H9 (cell line): ENCODE measurements at regions not wholly inside any gene's neighbourhood (a gene's known extent, or its start where the extent isn't known, plus 50 kb on each side); places are given as distances from the start of the nearest gene placed in this dataset.
A peak's percentile ranks its signal among the peaks of the same experiment; 100 is the strongest.

Experiments
- DNase-seq: peaks from one replicate; pipeline ENCODE4 v3.0.0-alpha.2; 2017
- H2AFZ ChIP-seq: one replicate; pipeline ENCODE4 v1.6.1; 2013; ENCODE audit warnings: mild to moderate bottlenecking, low read length, control low read depth, moderate library complexity
- H2AK5ac ChIP-seq: 2 replicates; pipeline ENCODE4 v1.6.1; 2013; ENCODE audit warnings: low read length, control low read depth, mixed read lengths; ENCODE audit not compliant: insufficient read length
- H2BK120ac ChIP-seq: one replicate; pipeline ENCODE4 v1.6.1; 2013; ENCODE audit warnings: low read depth, mild to moderate bottlenecking, low read length, control low read depth, inconsistent platforms; ENCODE audit not compliant: poor library complexity, severe bottlenecking
- H2BK12ac ChIP-seq: 2 replicates; pipeline ENCODE4 v1.6.1; 2013; ENCODE audit warnings: low read length, control low read depth, mixed read lengths, low read depth; ENCODE audit not compliant: insufficient read length
- H2BK15ac ChIP-seq: 2 replicates; pipeline ENCODE4 v1.6.1; 2013; ENCODE audit warnings: low read depth, low read length, control low read depth
- H2BK20ac ChIP-seq: one replicate; pipeline ENCODE4 v1.6.1; 2013; ENCODE audit warnings: low read depth, mild to moderate bottlenecking, low read length, control low read depth, inconsistent platforms; ENCODE audit not compliant: poor library complexity, severe bottlenecking
- H2BK5ac ChIP-seq: 2 replicates; pipeline ENCODE4 v1.6.1; 2013; ENCODE audit warnings: low read length, control low read depth, mixed read lengths; ENCODE audit not compliant: insufficient read length
- H3K14ac ChIP-seq: 2 replicates; pipeline ENCODE4 v1.6.1; 2013; ENCODE audit warnings: low read length, control low read depth; ENCODE audit not compliant: insufficient read depth
- H3K18ac ChIP-seq: 2 replicates; pipeline ENCODE4 v1.6.1; 2013; ENCODE audit warnings: low read depth, mild to moderate bottlenecking, mixed read lengths, low read length, control low read depth; ENCODE audit not compliant: insufficient read length
- H3K23ac ChIP-seq: 2 replicates; pipeline ENCODE4 v1.6.1; 2013; ENCODE audit warnings: low read length, control low read depth, mixed read lengths, low read depth; ENCODE audit not compliant: insufficient read length
- H3K23me2 ChIP-seq: 2 replicates; pipeline ENCODE4 v1.6.1; 2013; ENCODE audit warnings: low read depth, mild to moderate bottlenecking, mixed read lengths, low read length, control low read depth; ENCODE audit not compliant: insufficient read length, poor library complexity, severe bottlenecking
- H3K27ac ChIP-seq: 2 replicates; pipeline ENCODE4 v1.5.1; 2013; ENCODE audit warnings: low read length, control low read depth, mixed read lengths, low read depth; ENCODE audit not compliant: insufficient read length
- H3K27me3 ChIP-seq: 2 replicates; pipeline ENCODE4 v1.6.1; 2013; ENCODE audit warnings: low read length, control low read depth, inconsistent platforms; ENCODE audit not compliant: insufficient read depth
- H3K4ac ChIP-seq: 2 replicates; pipeline ENCODE4 v1.6.1; 2013; ENCODE audit warnings: low read depth, mild to moderate bottlenecking, control low read depth, inconsistent platforms, low read length, moderate library complexity
- H3K4me1 ChIP-seq: 2 replicates; pipeline ENCODE4 v1.6.1; 2013; ENCODE audit warnings: low read length, control low read depth, inconsistent platforms; ENCODE audit not compliant: insufficient read depth
- H3K4me2 ChIP-seq: 2 replicates; pipeline ENCODE4 v1.6.1; 2013; ENCODE audit warnings: low read length, control low read depth, mixed read lengths; ENCODE audit not compliant: insufficient read length, insufficient read depth
- H3K56ac ChIP-seq: 2 replicates; pipeline ENCODE4 v1.6.1; 2013; ENCODE audit warnings: low read depth, mild to moderate bottlenecking, mixed read lengths, low read length, control low read depth; ENCODE audit not compliant: insufficient read length
- H3K79me1 ChIP-seq: 2 replicates; pipeline ENCODE4 v1.6.1; 2013; ENCODE audit warnings: low read depth, mild to moderate bottlenecking, moderate library complexity, low read length, control low read depth, inconsistent platforms; ENCODE audit not compliant: insufficient read depth, poor library complexity, severe bottlenecking
- H3K79me2 ChIP-seq: 2 replicates; pipeline ENCODE4 v1.6.1; 2013; ENCODE audit warnings: low read length, control low read depth, inconsistent platforms; ENCODE audit not compliant: insufficient read depth
- H3K9ac ChIP-seq: 2 replicates; pipeline ENCODE4 v1.6.1; 2013; ENCODE audit warnings: low read length, control low read depth, mixed read lengths; ENCODE audit not compliant: insufficient read length; ENCODE audit errors: extremely low read depth
- H3K9me3 ChIP-seq: one replicate; pipeline ENCODE4 v1.6.1; 2013; ENCODE audit warnings: low read depth, low read length, inconsistent platforms; ENCODE audit not compliant: control insufficient read depth
- H3T11ph ChIP-seq: one replicate; pipeline ENCODE4 v1.6.1; 2013; ENCODE audit warnings: mild to moderate bottlenecking, low read length, control low read depth, inconsistent platforms
- H4K20me1 ChIP-seq: one replicate; pipeline ENCODE4 v1.6.1; 2013; ENCODE audit not compliant: control insufficient read depth, insufficient read length, insufficient read depth
- H4K5ac ChIP-seq: 2 replicates; pipeline ENCODE4 v1.6.1; 2013; ENCODE audit warnings: low read depth, mild to moderate bottlenecking, mixed read lengths, low read length, control low read depth; ENCODE audit not compliant: insufficient read length
- H4K8ac ChIP-seq: replicated peaks from 2 replicates; pipeline ENCODE4 v1.6.1; 2013; ENCODE audit warnings: low read length, control low read depth, mixed read lengths, low read depth; ENCODE audit not compliant: insufficient read length
- H4K91ac ChIP-seq: 2 replicates; pipeline ENCODE4 v1.6.1; 2013; ENCODE audit warnings: low read depth, mild to moderate bottlenecking, moderate library complexity, mixed read lengths, low read length, control low read depth; ENCODE audit not compliant: insufficient read length
- H3K27ac Mint-ChIP-seq, 3 experiments: 2 replicates in 2 of 3; 3 replicates in 1 of 3; pipeline ENCODE4 v1.8.0; 2020 to 2021; ENCODE audit warnings: mixed read lengths in 3 of 3, mild to moderate bottlenecking in 1 of 3, moderate library complexity in 1 of 3
- H3K27me3 Mint-ChIP-seq: 2 replicates; pipeline ENCODE4 v1.8.0; 2021; ENCODE audit warnings: low read depth, mild to moderate bottlenecking, moderate library complexity, mixed read lengths
- H3K36me3 Mint-ChIP-seq, 3 experiments: 2 replicates in 2 of 3; 3 replicates in 1 of 3; pipeline ENCODE4 v1.8.0; 2020 to 2021; ENCODE audit warnings: low read depth in 3 of 3, mixed read lengths in 3 of 3; ENCODE audit not compliant: insufficient read depth in 1 of 3
- H3K4me1 Mint-ChIP-seq, 2 experiments: 2 replicates each; pipeline ENCODE4 v1.8.0; 2020; ENCODE audit warnings: mixed read lengths in 2 of 2
- H3K4me3 Mint-ChIP-seq, 2 experiments: 2 replicates in 1 of 2; 3 replicates in 1 of 2; pipeline ENCODE4 v1.8.0; 2020 to 2021; ENCODE audit warnings: mild to moderate bottlenecking in 2 of 2, mixed read lengths in 2 of 2, moderate library complexity in 1 of 2
- H3K9me3 Mint-ChIP-seq, 2 experiments: 2 replicates in 1 of 2; 3 replicates in 1 of 2; pipeline ENCODE4 v1.8.0; 2020; ENCODE audit warnings: mild to moderate bottlenecking in 2 of 2, mixed read lengths in 2 of 2, moderate library complexity in 1 of 2
- WGBS: extraction: QIAGEN DNeasy Blood & Tissue Kit; methylation state at CpG from one replicate; pipeline ENCODE4 v1.1.7; 2013; ENCODE audit warnings: missing lambda C conversion rate, low lambda C conversion rate, mixed read lengths; ENCODE audit not compliant: insufficient read length; ENCODE audit errors: extremely low coverage; 5-methylcytosine and 5-hydroxymethylcytosine counted together
- TF ChIP-seq, protein P1 (sequence below): fragments of 200-600 bp; sonication (generic); conservative IDR thresholded peaks from 3 replicates; pipeline ENCODE4 v1.8.0; 2021; ENCODE audit warnings: antibody characterized with exemption, mild to moderate bottlenecking

GRCh38 chr10:18880530-18880929, 168.1 kb upstream of the MALRD1 start:
- no peaks in the 10 kb centered on the region for H3K36me3 Mint-ChIP-seq
- no peak overlapping the region for H3K14ac ChIP-seq
- peaks cover 3 to 11% of the 10 kb centered on the region in 2 experiments for H3K4me1 Mint-ChIP-seq
- TF ChIP-seq, protein P1, sequence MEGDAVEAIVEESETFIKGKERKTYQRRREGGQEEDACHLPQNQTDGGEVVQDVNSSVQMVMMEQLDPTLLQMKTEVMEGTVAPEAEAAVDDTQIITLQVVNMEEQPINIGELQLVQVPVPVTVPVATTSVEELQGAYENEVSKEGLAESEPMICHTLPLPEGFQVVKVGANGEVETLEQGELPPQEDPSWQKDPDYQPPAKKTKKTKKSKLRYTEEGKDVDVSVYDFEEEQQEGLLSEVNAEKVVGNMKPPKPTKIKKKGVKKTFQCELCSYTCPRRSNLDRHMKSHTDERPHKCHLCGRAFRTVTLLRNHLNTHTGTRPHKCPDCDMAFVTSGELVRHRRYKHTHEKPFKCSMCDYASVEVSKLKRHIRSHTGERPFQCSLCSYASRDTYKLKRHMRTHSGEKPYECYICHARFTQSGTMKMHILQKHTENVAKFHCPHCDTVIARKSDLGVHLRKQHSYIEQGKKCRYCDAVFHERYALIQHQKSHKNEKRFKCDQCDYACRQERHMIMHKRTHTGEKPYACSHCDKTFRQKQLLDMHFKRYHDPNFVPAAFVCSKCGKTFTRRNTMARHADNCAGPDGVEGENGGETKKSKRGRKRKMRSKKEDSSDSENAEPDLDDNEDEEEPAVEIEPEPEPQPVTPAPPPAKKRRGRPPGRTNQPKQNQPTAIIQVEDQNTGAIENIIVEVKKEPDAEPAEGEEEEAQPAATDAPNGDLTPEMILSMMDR, result no peak
- H4K5ac ChIP-seq, result no peak overlapping the region
- H3K27ac ChIP-seq, result no peak overlapping the region
- no peaks in the 10 kb centered on the region for H3K27me3 ChIP-seq
- no peak overlapping the region for H2BK15ac ChIP-seq
- no peak overlapping the region for H3T11ph ChIP-seq
- H3K18ac ChIP-seq, result no peak overlapping the region
- H4K20me1 ChIP-seq, result no peaks in the 10 kb centered on the region
- H4K91ac ChIP-seq, result no peak overlapping the region
- H3K4me2 ChIP-seq, result no peak overlapping the region
- peak; percentile 64 for DNase-seq
- no peak overlapping the region for H2BK12ac ChIP-seq
- H2BK120ac ChIP-seq, result no peak overlapping the region
- no peaks in the 10 kb centered on the region; a peak in 1 of 5 replicates for H3K9me3 Mint-ChIP-seq
- peak overlapping the region in 1 of 2 experiments; percentile 70; a peak in 2 of 5 replicates for H3K4me3 Mint-ChIP-seq
- WGBS, result no CpG with 5 or more reads among the region's 16 CpGs
- no peaks in the 10 kb centered on the region for H3K79me1 ChIP-seq
- no peak overlapping the region; a peak in 1 of 7 replicates for H3K27ac Mint-ChIP-seq
- no peak overlapping the region for H2BK5ac ChIP-seq
- no peak overlapping the region for H2AK5ac ChIP-seq
- H3K23me2 ChIP-seq, result no peaks in the 10 kb centered on the region
- H3K56ac ChIP-seq, result no peak overlapping the region
- no peaks in the 10 kb centered on the region for H3K9me3 ChIP-seq
- no peak overlapping the region for H3K23ac ChIP-seq
- no peak overlapping the region for H3K9ac ChIP-seq
- no peaks in the 10 kb centered on the region for H3K79me2 ChIP-seq
- no peak overlapping the region for H2BK20ac ChIP-seq
- H3K4me1 ChIP-seq, result no peaks in the 10 kb centered on the region
- H4K8ac ChIP-seq, result no peak overlapping the region
- H3K4ac ChIP-seq, result no peak overlapping the region
- no peak overlapping the region for H2AFZ ChIP-seq
- H3K27me3 Mint-ChIP-seq, result peaks cover 10% of the 10 kb centered on the region
